ENCODE measurements at regions not wholly inside any gene's neighbourhood (a gene's known extent, or its start where the extent isn't known, plus 50 kb on each side); places are given as distances from the start of the nearest gene placed in this dataset.

GRCh38 chr17:70286391-70286790, 117.1 kb downstream of the KCNJ2 start:
- TF ChIP-seq POLR2A (IDR thresholded peaks at IDR 0.05; ENCODE audit: low read depth, low read length): no peak
- no peak for TF ChIP-seq JUN (IDR thresholded peaks at IDR 0.05; ENCODE audit: borderline replicate concordance, insufficient read depth, insufficient read length, low read depth)
- no peak for TF ChIP-seq CTCF (IDR thresholded peaks at IDR 0.05; ENCODE audit: extremely low read depth in 1 of 2, insufficient read depth in 1 of 2, low read depth in 1 of 2, low read length in 2 of 2)
- no peak for TF ChIP-seq POLR2AphosphoS5 (IDR thresholded peaks at IDR 0.05; ENCODE audit: insufficient read depth, low read depth, low read length)
- no peak for TF ChIP-seq FOS (IDR thresholded peaks at IDR 0.05; ENCODE audit: borderline replicate concordance, insufficient read depth, low read length)

All from endothelial cell of umbilical vein (primary cell).